ENCODE measurements at regions not wholly inside any gene's neighbourhood (a gene's known extent, or its start where the extent isn't known, plus 50 kb on each side); places are given as distances from the start of the nearest gene placed in this dataset.

GRCh38 chr4:177008836-177009501 is 216.2 kb upstream of the VEGFC start:
- Histone ChIP-seq H3K9me3 (peaks cover 7% of the 10 kb centered on the region), H3K4me1 (ENCODE audit: low read depth) (no peaks in the 10 kb centered on the region), H3K4me3 (no peak overlapping the region), H3K36me3 (ENCODE audit: low read depth) (no peaks in the 10 kb centered on the region)
- DNase-seq, result no peak
- no peak for TF ChIP-seq CTCF (IDR thresholded peaks at IDR 0.05)
- intact Hi-C loops (cut with DNase I, micrococcal nuclease), result no loop called here
- ATAC-seq, result no peak

GRCh38 chr4:177010418-177010817 is 217.7 kb upstream of the VEGFC start:
- no peak for DNase-seq
- Histone ChIP-seq H3K9me3 (peaks cover 7% of the 10 kb centered on the region), H3K4me3 (no peak overlapping the region), H3K4me1 (ENCODE audit: low read depth) (no peaks in the 10 kb centered on the region), H3K36me3 (ENCODE audit: low read depth) (no peaks in the 10 kb centered on the region)
- ATAC-seq, result no peak
- TF ChIP-seq CTCF (IDR thresholded peaks at IDR 0.05), result no peak
- intact Hi-C loops (cut with DNase I, micrococcal nuclease), result no loop called here

- no peak for TF ChIP-seq CTCF (IDR thresholded peaks at IDR 0.05)
- intact Hi-C loops (cut with DNase I, micrococcal nuclease), result no loop called here
- no peak overlapping the region for H3K4me3 ChIP-seq
- no peaks in the 10 kb centered on the region for H3K36me3 ChIP-seq (ENCODE audit: low read depth)
- DNase-seq (no peak), ATAC-seq (no peak)
- H3K9me3 ChIP-seq, result peaks cover 13% of the 10 kb centered on the region
- H3K4me1 ChIP-seq (ENCODE audit: low read depth), result no peaks in the 10 kb centered on the region
Observed at GRCh38 chr4:177012918-177013545, 220.3 kb upstream of the VEGFC start.

- Histone ChIP-seq H3K36me3 (ENCODE audit: low read depth) (no peaks in the 10 kb centered on the region), H3K4me3 (no peak overlapping the region), H3K9me3 (peaks cover 13% of the 10 kb centered on the region), H3K4me1 (ENCODE audit: low read depth) (no peaks in the 10 kb centered on the region)
- TF ChIP-seq CTCF (IDR thresholded peaks at IDR 0.05), result no peak
- ATAC-seq, result no peak
- DNase-seq, result no peak
- intact Hi-C loops (cut with DNase I, micrococcal nuclease), result no loop called here
Observed at GRCh38 chr4:177016541-177017141, 223.9 kb upstream of the VEGFC start.

GRCh38 chr4:177023951-177024350 is 231.2 kb upstream of the VEGFC start:
- H3K4me1 ChIP-seq (ENCODE audit: low read depth), result no peaks in the 10 kb centered on the region
- H3K36me3 ChIP-seq (ENCODE audit: low read depth), result no peaks in the 10 kb centered on the region
- H3K9me3 ChIP-seq, result no peaks in the 10 kb centered on the region
- ATAC-seq, result no peak
- no peak overlapping the region for H3K4me3 ChIP-seq
- TF ChIP-seq CTCF (IDR thresholded peaks at IDR 0.05), result no peak
- intact Hi-C loops (cut with DNase I, micrococcal nuclease), result no loop called here
- DNase-seq, result no peak

Data from mucosa of descending colon (tissue), 3 donors.